ENCODE measurements at regions not wholly inside any gene's neighbourhood (a gene's known extent, or its start where the extent isn't known, plus 50 kb on each side); places are given as distances from the start of the nearest gene placed in this dataset.

GRCh38 chr4:19278665-19279064 lies 973.0 kb upstream of the SLIT2 start:
- Mint-ChIP-seq H3K36me3 (ENCODE audit: insufficient read depth, unreplicated experiment) (no peaks in the 10 kb centered on the region), H3K27ac (ENCODE audit: unreplicated experiment) (no peak overlapping the region), H3K9me3 (ENCODE audit: unreplicated experiment) (peaks cover 23% of the 10 kb centered on the region), H3K4me1 (ENCODE audit: low read depth, unreplicated experiment) (no peaks in the 10 kb centered on the region), H3K27me3 (ENCODE audit: insufficient read depth, unreplicated experiment) (no peaks in the 10 kb centered on the region), H3K4me3 (ENCODE audit: unreplicated experiment) (no peak overlapping the region)
- no peak for TF ChIP-seq CTCF (IDR thresholded peaks at IDR 0.05; ENCODE audit: insufficient read depth in 1 of 2, low read depth in 1 of 2, low read length in 1 of 2, severe bottlenecking in 1 of 2, unreplicated experiment in 1 of 2)
- no peaks in the 10 kb centered on the region for H3K36me3 ChIP-seq (ENCODE audit: control insufficient read depth, insufficient read depth, low read length)
- ChIA-PET POLR2A (no interaction called here), CTCF (no interaction called here)
- no peak for DNase-seq
- no TSS peak for BruUV-seq (replicated peaks)
- intact Hi-C loops (cut with micrococcal nuclease; ENCODE audit: unreplicated experiment), result no loop called here
- no peak overlapping the region for H3K4me3 ChIP-seq (ENCODE audit: low read depth, low read length)
- 0 out of 2 replicates have a peak, but pooled peaks cover 4% of the 10 kb centered on the region for H3K9me3 ChIP-seq
- H3K27me3 ChIP-seq (replicated peaks; ENCODE audit: control insufficient read depth, insufficient read depth, low read length), result no peaks in the 10 kb centered on the region
- H3K4me1 ChIP-seq, result no peaks in the 10 kb centered on the region

- intact Hi-C loops (cut with micrococcal nuclease; ENCODE audit: unreplicated experiment), result no loop called here
- DNase-seq, result no peak
- Histone ChIP-seq H3K4me3 (ENCODE audit: low read depth, low read length) (no peak overlapping the region), H3K27me3 (replicated peaks; ENCODE audit: control insufficient read depth, insufficient read depth, low read length) (no peaks in the 10 kb centered on the region), H3K36me3 (ENCODE audit: control insufficient read depth, insufficient read depth, low read length) (no peaks in the 10 kb centered on the region), H3K4me1 (no peaks in the 10 kb centered on the region), H3K9me3 (no peaks in the 10 kb centered on the region)
- Mint-ChIP-seq H3K36me3 (ENCODE audit: insufficient read depth, unreplicated experiment) (no peaks in the 10 kb centered on the region), H3K9me3 (ENCODE audit: unreplicated experiment) (no peaks in the 10 kb centered on the region), H3K4me3 (ENCODE audit: unreplicated experiment) (no peak overlapping the region), H3K27ac (ENCODE audit: unreplicated experiment) (no peak overlapping the region), H3K4me1 (ENCODE audit: low read depth, unreplicated experiment) (peaks cover 6% of the 10 kb centered on the region), H3K27me3 (ENCODE audit: insufficient read depth, unreplicated experiment) (peaks cover 2% of the 10 kb centered on the region)
- no TSS peak for BruUV-seq (replicated peaks)
- ChIA-PET POLR2A (no interaction called here), CTCF (no interaction called here)
- TF ChIP-seq CTCF (IDR thresholded peaks at IDR 0.05; ENCODE audit: insufficient read depth in 1 of 2, low read depth in 1 of 2, low read length in 1 of 2, severe bottlenecking in 1 of 2, unreplicated experiment in 1 of 2), result no peak
Measured at GRCh38 chr4:19266566-19266965, 985.1 kb upstream of the SLIT2 start.

- DNase-seq, result no peak
- H3K27ac Mint-ChIP-seq (ENCODE audit: unreplicated experiment), result no peak overlapping the region
- Histone ChIP-seq H3K36me3 (ENCODE audit: control insufficient read depth, insufficient read depth, low read length) (no peaks in the 10 kb centered on the region), H3K4me1 (no peaks in the 10 kb centered on the region), H3K9me3 (no peaks in the 10 kb centered on the region), H3K4me3 (ENCODE audit: low read depth, low read length) (no peak overlapping the region), H3K27me3 (replicated peaks; ENCODE audit: control insufficient read depth, insufficient read depth, low read length) (no peaks in the 10 kb centered on the region)
- peaks cover 6% of the 10 kb centered on the region for H3K4me1 Mint-ChIP-seq (ENCODE audit: low read depth, unreplicated experiment)
- no peak for TF ChIP-seq CTCF (IDR thresholded peaks at IDR 0.05; ENCODE audit: insufficient read depth in 1 of 2, low read depth in 1 of 2, low read length in 1 of 2, severe bottlenecking in 1 of 2, unreplicated experiment in 1 of 2)
- POLR2A ChIA-PET, result no interaction called here
- no peaks in the 10 kb centered on the region for H3K36me3 Mint-ChIP-seq (ENCODE audit: insufficient read depth, unreplicated experiment)
- no TSS peak for BruUV-seq (replicated peaks)
- H3K9me3 Mint-ChIP-seq (ENCODE audit: unreplicated experiment), result no peaks in the 10 kb centered on the region
- CTCF ChIA-PET, result no interaction called here
- H3K4me3 Mint-ChIP-seq (ENCODE audit: unreplicated experiment), result no peak overlapping the region
- intact Hi-C loops (cut with micrococcal nuclease; ENCODE audit: unreplicated experiment), result no loop called here
- peaks cover 2% of the 10 kb centered on the region for H3K27me3 Mint-ChIP-seq (ENCODE audit: insufficient read depth, unreplicated experiment)
Measured at GRCh38 chr4:19262467-19262866, 989.2 kb upstream of the SLIT2 start.

Data from Caco-2 (cell line).